ENCODE measurements at regions not wholly inside any gene's neighbourhood (a gene's known extent, or its start where the extent isn't known, plus 50 kb on each side); places are given as distances from the start of the nearest gene placed in this dataset.

DNA sequence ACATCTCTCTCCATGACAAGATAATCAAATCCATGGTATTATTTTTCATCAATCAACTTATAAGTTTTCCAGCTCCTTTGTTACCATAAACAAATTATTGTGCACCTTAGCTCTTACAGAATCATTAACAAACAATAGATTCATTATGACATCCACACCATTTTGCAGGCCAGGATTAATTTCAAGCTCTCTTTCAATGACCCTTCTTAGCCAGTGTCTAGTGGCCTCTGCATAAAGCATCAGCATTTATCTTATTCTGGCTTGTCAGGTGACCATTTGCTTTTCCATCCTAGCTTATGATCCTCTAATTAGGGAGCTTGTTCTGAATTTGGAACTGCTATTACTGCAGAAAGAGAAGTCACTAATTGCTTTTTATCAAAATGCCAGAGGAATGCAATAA is 806.2 kb upstream of the CHAC2 start:
- in situ Hi-C loops (cut with MboI; ENCODE audit: low sequenced_read_pairs, unreplicated experiment): no loop called here
- DNase-seq (ENCODE audit: low spot score): no peak
- TF ChIP-seq, protein P1, sequence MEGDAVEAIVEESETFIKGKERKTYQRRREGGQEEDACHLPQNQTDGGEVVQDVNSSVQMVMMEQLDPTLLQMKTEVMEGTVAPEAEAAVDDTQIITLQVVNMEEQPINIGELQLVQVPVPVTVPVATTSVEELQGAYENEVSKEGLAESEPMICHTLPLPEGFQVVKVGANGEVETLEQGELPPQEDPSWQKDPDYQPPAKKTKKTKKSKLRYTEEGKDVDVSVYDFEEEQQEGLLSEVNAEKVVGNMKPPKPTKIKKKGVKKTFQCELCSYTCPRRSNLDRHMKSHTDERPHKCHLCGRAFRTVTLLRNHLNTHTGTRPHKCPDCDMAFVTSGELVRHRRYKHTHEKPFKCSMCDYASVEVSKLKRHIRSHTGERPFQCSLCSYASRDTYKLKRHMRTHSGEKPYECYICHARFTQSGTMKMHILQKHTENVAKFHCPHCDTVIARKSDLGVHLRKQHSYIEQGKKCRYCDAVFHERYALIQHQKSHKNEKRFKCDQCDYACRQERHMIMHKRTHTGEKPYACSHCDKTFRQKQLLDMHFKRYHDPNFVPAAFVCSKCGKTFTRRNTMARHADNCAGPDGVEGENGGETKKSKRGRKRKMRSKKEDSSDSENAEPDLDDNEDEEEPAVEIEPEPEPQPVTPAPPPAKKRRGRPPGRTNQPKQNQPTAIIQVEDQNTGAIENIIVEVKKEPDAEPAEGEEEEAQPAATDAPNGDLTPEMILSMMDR (IDR thresholded peaks at IDR 0.05; ENCODE audit: borderline replicate concordance, control extremely low read depth, extremely low read depth, insufficient read depth, missing control alignments): no peak

DNA sequence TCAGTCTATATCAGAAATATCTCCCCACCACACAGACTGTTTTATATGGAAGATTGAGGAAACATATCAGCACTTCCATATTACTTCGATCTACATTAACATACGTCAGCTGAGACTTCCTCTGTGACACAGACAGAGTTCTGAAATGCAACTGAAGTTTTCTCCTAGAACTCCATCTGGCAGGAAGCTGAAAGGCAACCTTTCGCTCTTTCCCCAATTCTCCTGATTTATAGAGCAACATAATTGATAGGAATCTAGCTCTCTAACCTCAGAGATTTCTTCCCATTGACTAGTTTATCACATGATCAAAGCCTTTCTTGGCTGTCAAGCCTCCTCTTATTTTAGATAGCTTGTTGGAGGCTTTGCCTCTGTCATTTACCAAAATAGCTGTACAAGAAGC is 806.7 kb upstream of the CHAC2 start:
- no peak for DNase-seq (ENCODE audit: low spot score)
- in situ Hi-C loops (cut with MboI; ENCODE audit: low sequenced_read_pairs, unreplicated experiment): no loop called here
- TF ChIP-seq, protein P1 (IDR thresholded peaks at IDR 0.05; ENCODE audit: borderline replicate concordance, control extremely low read depth, extremely low read depth, insufficient read depth, missing control alignments): no peak

DNA sequence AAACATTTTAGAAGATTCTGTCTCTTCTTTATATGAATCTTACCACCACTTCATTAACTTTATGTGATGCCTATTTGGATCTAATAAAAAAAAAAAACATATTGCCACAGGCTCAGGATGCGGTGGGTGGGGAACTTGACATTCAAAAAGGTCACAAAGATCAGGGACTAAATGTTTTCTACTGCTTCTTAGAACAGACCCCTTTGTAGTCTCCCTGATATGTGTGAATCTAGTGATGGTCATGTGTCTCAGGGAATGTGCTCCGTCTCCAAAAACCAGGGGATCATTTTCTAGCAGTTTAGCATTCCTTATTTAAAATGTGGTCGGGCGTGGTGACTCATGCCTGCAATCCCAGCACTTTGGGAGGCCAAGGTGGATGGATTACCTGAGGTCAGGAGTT is 807.8 kb upstream of the CHAC2 start:
- TF ChIP-seq, protein P1 (IDR thresholded peaks at IDR 0.05; ENCODE audit: borderline replicate concordance, control extremely low read depth, extremely low read depth, insufficient read depth, missing control alignments): no peak
- in situ Hi-C loops (cut with MboI; ENCODE audit: low sequenced_read_pairs, unreplicated experiment): no loop called here

DNA sequence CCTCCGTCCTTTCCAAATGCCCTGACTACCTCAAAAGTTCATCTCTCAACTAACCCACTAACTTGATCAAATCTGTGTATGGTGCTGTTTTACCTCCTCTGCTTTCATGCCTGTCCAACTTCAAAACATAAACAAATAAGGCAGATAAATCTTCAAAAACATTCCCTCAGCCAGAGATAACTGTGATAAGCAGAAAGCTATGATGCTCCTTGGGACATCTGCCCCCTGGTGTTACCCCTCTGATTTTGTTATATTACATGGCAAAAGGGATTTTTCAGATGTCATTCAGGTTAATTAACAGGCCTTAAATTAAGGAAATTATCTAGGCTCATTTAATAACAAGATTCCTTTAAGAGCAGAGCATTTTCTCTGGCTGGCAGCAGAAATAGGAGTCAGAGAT is 810.8 kb upstream of the CHAC2 start:
- in situ Hi-C loops (cut with MboI; ENCODE audit: low sequenced_read_pairs, unreplicated experiment): no loop called here
- DNase-seq (ENCODE audit: low spot score): no peak
- TF ChIP-seq, protein P1 (IDR thresholded peaks at IDR 0.05; ENCODE audit: borderline replicate concordance, control extremely low read depth, extremely low read depth, insufficient read depth, missing control alignments): no peak

More for the DNA sequence above, 807.8 kb upstream of the CHAC2 start:
- DNase-seq (ENCODE audit: low spot score): no peak

DNA sequence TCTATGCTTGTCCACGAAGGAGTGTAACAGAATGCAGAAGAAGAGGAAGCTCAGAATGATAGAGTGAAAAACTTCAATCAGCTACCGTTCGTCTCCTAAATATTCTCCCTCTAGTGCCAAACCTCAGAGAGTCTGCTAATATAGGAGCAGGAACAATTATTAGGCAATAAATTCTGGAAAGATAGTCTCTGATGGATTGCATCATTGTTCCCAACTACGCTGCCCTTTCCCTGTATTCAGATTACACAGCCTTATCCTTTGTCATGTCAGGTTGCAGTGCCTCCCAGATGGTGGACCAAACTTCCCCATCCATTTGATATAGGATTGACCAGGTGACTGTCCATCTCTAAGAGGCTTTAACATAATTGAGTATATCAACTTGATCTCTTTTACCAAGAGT is 811.5 kb upstream of the CHAC2 start:
- DNase-seq (ENCODE audit: low spot score): no peak
- in situ Hi-C loops (cut with MboI; ENCODE audit: low sequenced_read_pairs, unreplicated experiment): no loop called here
- TF ChIP-seq, protein P1 (IDR thresholded peaks at IDR 0.05; ENCODE audit: borderline replicate concordance, control extremely low read depth, extremely low read depth, insufficient read depth, missing control alignments): no peak

DNA sequence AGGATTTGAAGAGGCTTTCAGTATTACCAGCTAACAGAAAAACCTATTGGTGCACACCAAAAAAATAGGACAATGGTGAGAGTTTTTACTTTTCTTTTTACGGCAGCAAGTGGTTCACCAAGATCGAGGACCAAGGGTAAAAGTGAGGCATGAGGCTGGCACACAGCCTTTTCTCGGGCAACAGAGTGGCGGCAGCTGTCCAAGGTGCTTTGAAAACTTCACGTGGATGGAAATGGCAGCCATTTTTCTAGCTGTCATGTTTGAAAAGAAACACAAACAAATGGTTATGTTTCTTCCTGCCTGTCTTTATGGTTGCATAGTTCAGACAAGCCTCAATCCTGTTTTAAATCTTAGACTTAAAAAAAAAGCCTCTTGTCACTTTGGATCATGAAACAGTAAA is 812.5 kb upstream of the CHAC2 start:
- DNase-seq (ENCODE audit: low spot score): no peak
- in situ Hi-C loops (cut with MboI; ENCODE audit: low sequenced_read_pairs, unreplicated experiment): no loop called here
- TF ChIP-seq, protein P1 (IDR thresholded peaks at IDR 0.05; ENCODE audit: borderline replicate concordance, control extremely low read depth, extremely low read depth, insufficient read depth, missing control alignments): no peak

DNA sequence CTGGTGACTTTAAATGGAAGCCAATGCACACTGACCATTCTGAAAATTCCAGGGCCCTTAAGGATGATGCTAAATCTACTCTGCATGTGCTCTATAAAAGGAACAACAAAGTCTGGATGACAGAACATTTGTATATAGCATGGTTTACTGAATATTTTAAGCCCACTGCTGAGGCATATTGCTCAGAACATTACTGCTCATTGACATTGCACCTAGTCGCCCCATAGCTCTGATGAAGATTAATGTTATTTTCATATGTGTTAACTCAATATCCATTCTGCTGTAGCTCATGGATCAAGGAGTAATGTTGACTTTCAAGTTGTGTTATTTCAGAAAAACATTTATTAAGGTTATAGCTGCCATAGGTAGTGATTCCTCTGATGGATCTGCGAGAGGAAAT is 827.5 kb upstream of the CHAC2 start:
- TF ChIP-seq, protein P1 (IDR thresholded peaks at IDR 0.05; ENCODE audit: borderline replicate concordance, control extremely low read depth, extremely low read depth, insufficient read depth, missing control alignments): no peak
- in situ Hi-C loops (cut with MboI; ENCODE audit: low sequenced_read_pairs, unreplicated experiment): no loop called here
- DNase-seq (ENCODE audit: low spot score): no peak
